SK-N-SH (cell line): ENCODE measurements at regions not wholly inside any gene's neighbourhood (a gene's known extent, or its start where the extent isn't known, plus 50 kb on each side); places are given as distances from the start of the nearest gene placed in this dataset.

Source experiments
- CTCF ChIA-PET: fragments of 300-600, 350-600 bp; formaldehyde crosslinking; extraction: SDS; loops from one replicate; lab custom pipeline; 2021; lab: Yijun Ruan, JAX
- POLR2A ChIA-PET: fragments of 350-600 bp; sonication (Branson Sonifier 250); formaldehyde crosslinking; extraction: SDS; loops from one replicate; lab custom pipeline; 2020; ENCODE audit warnings: antibody characterized with exemption, inconsistent platforms; lab: Yijun Ruan, JAX
- DNase-seq: peaks from one replicate; pipeline ENCODE4 v3.0.0; 2012
- H2AFZ ChIP-seq: fragments of 200-600 bp; sonication (generic); 2 replicates; pipeline ENCODE4 v1.8.1; 2016; ENCODE audit warnings: antibody characterized with exemption, mild to moderate bottlenecking, low read depth
- H3F3A ChIP-seq: fragments of 200-600 bp; sonication (generic); replicated peaks from 2 replicates; pipeline ENCODE3; 2016; ENCODE audit warnings: antibody characterized with exemption, mild to moderate bottlenecking; ENCODE audit not compliant: insufficient read depth
- H3K27ac ChIP-seq, 2 experiments: fragments of 200-500 bp in 1 of 2; fragments of 200-600 bp in 1 of 2; sonication (Bioruptor generic) in 1 of 2; sonication (generic), shearing (Covaris generic) in 1 of 2; 2 replicates each; pipeline versions ENCODE4 v1.5.1 to v1.6.1; 2014 to 2016; ENCODE audit warnings: low read depth in 2 of 2, inconsistent platforms in 1 of 2, low read length in 1 of 2, mild to moderate bottlenecking in 1 of 2, mixed read lengths in 1 of 2
- H3K27me3 ChIP-seq: fragments of 200-600 bp; sonication (generic), shearing (Covaris generic); 2 replicates; pipeline ENCODE4 v1.6.1; 2016; ENCODE audit warnings: mixed run types; ENCODE audit not compliant: insufficient read depth
- H3K36me3 ChIP-seq, 2 experiments: fragments of 200-500 bp in 1 of 2; fragments of 200-600 bp in 1 of 2; sonication (Bioruptor generic) in 1 of 2; sonication (generic) in 1 of 2; replicated peaks in 1 of 2; 2 replicates each; pipeline versions ENCODE3 to v1.5.1; 2014 to 2016; ENCODE audit warnings: low read length in 1 of 2, mild to moderate bottlenecking in 1 of 2; ENCODE audit not compliant: insufficient read depth in 2 of 2, control insufficient read depth in 1 of 2
- H3K4me1 ChIP-seq, 2 experiments: fragments of 200-500 bp in 1 of 2; fragments of 200-600 bp in 1 of 2; sonication (Bioruptor generic) in 1 of 2; sonication (generic), shearing (Covaris generic) in 1 of 2; 2 replicates each; pipeline versions ENCODE4 v1.5.1 to v1.6.1; 2014 to 2016; ENCODE audit warnings: low read depth in 1 of 2, low read length in 1 of 2, mixed run types in 1 of 2; ENCODE audit not compliant: insufficient read depth in 2 of 2, control insufficient read depth in 1 of 2
- H3K4me2 ChIP-seq: fragments of 200-600 bp; sonication (generic), shearing (Covaris generic); 2 replicates; pipeline ENCODE4 v1.6.1; 2017; ENCODE audit warnings: mixed run types
- H3K4me3 ChIP-seq, 2 experiments: fragments of 200-500 bp in 1 of 2; fragments of 200-600 bp in 1 of 2; sonication (Bioruptor generic) in 1 of 2; sonication (generic), shearing (Covaris generic) in 1 of 2; 2 replicates each; pipeline versions ENCODE4 v1.5.1 to v1.8.1; 2014 to 2016; ENCODE audit warnings: low read depth in 2 of 2, inconsistent platforms in 1 of 2, low read length in 1 of 2, mild to moderate bottlenecking in 1 of 2, mixed read lengths in 1 of 2, moderate library complexity in 1 of 2
- H3K79me2 ChIP-seq: fragments of 200-600 bp; sonication (generic); 2 replicates; pipeline ENCODE4 v1.8.1; 2017; ENCODE audit warnings: mild to moderate bottlenecking; ENCODE audit not compliant: insufficient read depth
- H3K9ac ChIP-seq: fragments of 200-600 bp; sonication (generic); 2 replicates; pipeline ENCODE4 v1.6.1; 2017; ENCODE audit warnings: mixed run types
- H3K9me2 ChIP-seq: fragments of 200-600 bp; sonication (generic); 2 replicates; pipeline ENCODE4 v1.6.1; 2017; ENCODE audit warnings: mixed run types
- H3K9me3 ChIP-seq: fragments of 200-600 bp; sonication (generic); 2 replicates; pipeline ENCODE4 v1.6.1; 2017; ENCODE audit warnings: mixed run types, mild to moderate bottlenecking, moderate library complexity
- H4K20me1 ChIP-seq: fragments of 200-600 bp; sonication (generic); 2 replicates; pipeline ENCODE4 v1.6.1; 2017; ENCODE audit warnings: mild to moderate bottlenecking, mixed run types; ENCODE audit not compliant: insufficient read depth
- CHD2 ChIP-seq: fragments of 150-350 bp; IDR thresholded peaks from 2 replicates; pipeline ENCODE4 v1.6.1; 2018; ENCODE audit warnings: low read length; ENCODE audit not compliant: partially characterized antibody
- ELF1 ChIP-seq: IDR thresholded peaks from 2 replicates; pipeline ENCODE4 v1.4.0; 2012
- GABPA ChIP-seq: IDR thresholded peaks from 2 replicates; pipeline ENCODE4 v1.4.0; 2012; ENCODE audit warnings: low read depth, mild to moderate bottlenecking
- GATA2 ChIP-seq: sonication (generic); formaldehyde crosslinking; IDR thresholded peaks from 2 replicates; pipeline ENCODE4 v1.5.0; 2020; ENCODE audit warnings: mild to moderate bottlenecking, missing genetic modification reagents
- MEF2A ChIP-seq: IDR thresholded peaks from 2 replicates; pipeline ENCODE4 v1.4.0; 2012; ENCODE audit warnings: low read depth, borderline replicate concordance
- NFIC ChIP-seq: IDR thresholded peaks from 2 replicates; pipeline ENCODE4 v1.4.0; 2012; ENCODE audit warnings: borderline replicate concordance
- RXRA ChIP-seq: IDR thresholded peaks from 2 replicates; pipeline ENCODE4 v1.4.0; 2012; ENCODE audit warnings: low read depth, mild to moderate bottlenecking, borderline replicate concordance
- TCF12 ChIP-seq: IDR thresholded peaks from 2 replicates; pipeline ENCODE4 v1.4.0; 2012
- TEAD4 ChIP-seq: IDR thresholded peaks from 2 replicates; pipeline ENCODE4 v1.4.0; 2012; ENCODE audit warnings: mild to moderate bottlenecking, borderline replicate concordance; ENCODE audit not compliant: insufficient read depth
- YY1 ChIP-seq: IDR thresholded peaks from 2 replicates; pipeline ENCODE4 v1.4.0; 2012; ENCODE audit warnings: low read depth, mild to moderate bottlenecking
- WGBS: methylation state at CpG from one replicate; pipeline ENCODE4 v1.1.6; 2017; ENCODE audit warnings: low lambda C conversion rate; 5-methylcytosine and 5-hydroxymethylcytosine counted together
- TF ChIP-seq, protein P1 (sequence below): fragments of 150-350 bp; IDR thresholded peaks from 2 replicates; pipeline ENCODE4 v1.6.1; 2017; ENCODE audit warnings: antibody characterized with exemption, low read length, low read depth, borderline replicate concordance
- TF ChIP-seq, protein P2 (sequence below): fragments of 200-600 bp; sonication (generic); IDR thresholded peaks from 2 replicates; pipeline ENCODE4 v1.6.1; 2017; ENCODE audit warnings: antibody characterized with exemption, mild to moderate bottlenecking, moderate library complexity
- TF ChIP-seq, protein P3 (sequence below): IDR thresholded peaks from 2 replicates; pipeline ENCODE4 v1.4.0; 2012; ENCODE audit warnings: low read depth
- TF ChIP-seq, protein P4 (sequence below): IDR thresholded peaks from 2 replicates; pipeline ENCODE4 v1.4.0; 2012; ENCODE audit warnings: low read depth, borderline replicate concordance
- TF ChIP-seq, protein P5 (sequence below): IDR thresholded peaks from 2 replicates; pipeline ENCODE4 v1.4.0; 2012; ENCODE audit warnings: low read depth, borderline replicate concordance

DNA sequence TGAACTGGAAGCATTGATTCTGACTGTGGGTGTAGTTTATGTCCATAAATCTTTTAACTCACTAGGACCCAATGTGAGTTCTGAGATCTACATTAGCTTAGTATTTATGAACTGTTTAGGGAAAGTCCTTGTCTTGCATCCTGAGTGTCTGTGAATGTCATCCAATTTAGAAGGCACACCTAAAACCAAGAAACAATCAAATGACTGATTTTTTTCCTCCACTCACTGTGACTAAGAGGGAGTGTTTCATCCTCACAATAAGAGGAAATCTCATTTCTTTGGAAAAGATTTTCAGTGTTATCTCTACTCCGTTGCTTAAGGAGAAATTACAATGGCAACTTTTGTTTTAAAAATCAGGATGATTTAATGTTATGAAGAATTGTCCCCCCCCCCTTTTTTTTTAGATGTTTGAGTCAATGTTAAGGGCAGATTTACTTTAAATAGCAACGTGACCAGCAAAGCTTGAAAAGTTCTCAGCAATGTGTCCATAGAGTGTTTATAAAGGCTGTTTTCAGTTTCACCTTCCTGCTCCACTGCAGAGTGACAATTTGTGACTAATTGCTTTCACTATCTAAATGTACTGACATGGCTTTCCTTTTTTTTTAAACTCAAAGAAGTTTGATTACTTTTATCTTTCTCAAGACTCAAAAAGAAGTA lies 173.0 kb downstream of the SPCS3 start:
- TF ChIP-seq, protein P1, sequence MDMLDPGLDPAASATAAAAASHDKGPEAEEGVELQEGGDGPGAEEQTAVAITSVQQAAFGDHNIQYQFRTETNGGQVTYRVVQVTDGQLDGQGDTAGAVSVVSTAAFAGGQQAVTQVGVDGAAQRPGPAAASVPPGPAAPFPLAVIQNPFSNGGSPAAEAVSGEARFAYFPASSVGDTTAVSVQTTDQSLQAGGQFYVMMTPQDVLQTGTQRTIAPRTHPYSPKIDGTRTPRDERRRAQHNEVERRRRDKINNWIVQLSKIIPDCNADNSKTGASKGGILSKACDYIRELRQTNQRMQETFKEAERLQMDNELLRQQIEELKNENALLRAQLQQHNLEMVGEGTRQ, result no peak
- TF ChIP-seq, protein P2, sequence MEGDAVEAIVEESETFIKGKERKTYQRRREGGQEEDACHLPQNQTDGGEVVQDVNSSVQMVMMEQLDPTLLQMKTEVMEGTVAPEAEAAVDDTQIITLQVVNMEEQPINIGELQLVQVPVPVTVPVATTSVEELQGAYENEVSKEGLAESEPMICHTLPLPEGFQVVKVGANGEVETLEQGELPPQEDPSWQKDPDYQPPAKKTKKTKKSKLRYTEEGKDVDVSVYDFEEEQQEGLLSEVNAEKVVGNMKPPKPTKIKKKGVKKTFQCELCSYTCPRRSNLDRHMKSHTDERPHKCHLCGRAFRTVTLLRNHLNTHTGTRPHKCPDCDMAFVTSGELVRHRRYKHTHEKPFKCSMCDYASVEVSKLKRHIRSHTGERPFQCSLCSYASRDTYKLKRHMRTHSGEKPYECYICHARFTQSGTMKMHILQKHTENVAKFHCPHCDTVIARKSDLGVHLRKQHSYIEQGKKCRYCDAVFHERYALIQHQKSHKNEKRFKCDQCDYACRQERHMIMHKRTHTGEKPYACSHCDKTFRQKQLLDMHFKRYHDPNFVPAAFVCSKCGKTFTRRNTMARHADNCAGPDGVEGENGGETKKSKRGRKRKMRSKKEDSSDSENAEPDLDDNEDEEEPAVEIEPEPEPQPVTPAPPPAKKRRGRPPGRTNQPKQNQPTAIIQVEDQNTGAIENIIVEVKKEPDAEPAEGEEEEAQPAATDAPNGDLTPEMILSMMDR, result no peak
- TF ChIP-seq, protein P3, sequence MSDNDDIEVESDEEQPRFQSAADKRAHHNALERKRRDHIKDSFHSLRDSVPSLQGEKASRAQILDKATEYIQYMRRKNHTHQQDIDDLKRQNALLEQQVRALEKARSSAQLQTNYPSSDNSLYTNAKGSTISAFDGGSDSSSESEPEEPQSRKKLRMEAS, result no peak
- TF ChIP-seq YY1, result no peak
- TF ChIP-seq CHD2, result no peak
- TF ChIP-seq MEF2A, result no peak
- TF ChIP-seq GABPA, result no peak
- TF ChIP-seq TCF12, result no peak
- no peak for TF ChIP-seq ELF1
- no peak for TF ChIP-seq GATA2 (CRISPR knock-in tag)
- TF ChIP-seq, protein P4, sequence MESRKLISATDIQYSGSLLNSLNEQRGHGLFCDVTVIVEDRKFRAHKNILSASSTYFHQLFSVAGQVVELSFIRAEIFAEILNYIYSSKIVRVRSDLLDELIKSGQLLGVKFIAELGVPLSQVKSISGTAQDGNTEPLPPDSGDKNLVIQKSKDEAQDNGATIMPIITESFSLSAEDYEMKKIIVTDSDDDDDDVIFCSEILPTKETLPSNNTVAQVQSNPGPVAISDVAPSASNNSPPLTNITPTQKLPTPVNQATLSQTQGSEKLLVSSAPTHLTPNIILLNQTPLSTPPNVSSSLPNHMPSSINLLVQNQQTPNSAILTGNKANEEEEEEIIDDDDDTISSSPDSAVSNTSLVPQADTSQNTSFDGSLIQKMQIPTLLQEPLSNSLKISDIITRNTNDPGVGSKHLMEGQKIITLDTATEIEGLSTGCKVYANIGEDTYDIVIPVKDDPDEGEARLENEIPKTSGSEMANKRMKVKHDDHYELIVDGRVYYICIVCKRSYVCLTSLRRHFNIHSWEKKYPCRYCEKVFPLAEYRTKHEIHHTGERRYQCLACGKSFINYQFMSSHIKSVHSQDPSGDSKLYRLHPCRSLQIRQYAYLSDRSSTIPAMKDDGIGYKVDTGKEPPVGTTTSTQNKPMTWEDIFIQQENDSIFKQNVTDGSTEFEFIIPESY, result no peak
- TF ChIP-seq, protein P5, sequence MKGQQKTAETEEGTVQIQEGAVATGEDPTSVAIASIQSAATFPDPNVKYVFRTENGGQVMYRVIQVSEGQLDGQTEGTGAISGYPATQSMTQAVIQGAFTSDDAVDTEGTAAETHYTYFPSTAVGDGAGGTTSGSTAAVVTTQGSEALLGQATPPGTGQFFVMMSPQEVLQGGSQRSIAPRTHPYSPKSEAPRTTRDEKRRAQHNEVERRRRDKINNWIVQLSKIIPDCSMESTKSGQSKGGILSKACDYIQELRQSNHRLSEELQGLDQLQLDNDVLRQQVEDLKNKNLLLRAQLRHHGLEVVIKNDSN, result no peak
- TF ChIP-seq TEAD4, result no peak
- no peak for TF ChIP-seq RXRA
- no peak for TF ChIP-seq NFIC
- 7% methylated on average over 2 of the region's 2 CpGs for WGBS
- Histone ChIP-seq H3K9me3 (no peaks in the 10 kb centered on the region), H3K27ac (peak overlapping the region in 1 of 2 experiments; percentile 34; a peak in 2 of 4 replicates), H4K20me1 (no peaks in the 10 kb centered on the region), H3K36me3 (no peaks in the 10 kb centered on the region), H3K9me2 (no peaks in the 10 kb centered on the region), H3K79me2 (no peaks in the 10 kb centered on the region), H3K4me1 (no peaks in the 10 kb centered on the region), H3K4me3 (no peak overlapping the region), H3K4me2 (no peak overlapping the region), H3K9ac (0 out of 2 replicates have a peak overlapping the region, but pooled peaks have one; percentile 20), H3K27me3 (no peaks in the 10 kb centered on the region), H2AFZ (no peak overlapping the region), H3F3A (no peaks in the 10 kb centered on the region)
- DNase-seq, result no peak
- ChIA-PET POLR2A (no interaction called here), CTCF (no interaction called here)
